GM18526 (cell line): ENCODE measurements at regions not wholly inside any gene's neighbourhood (a gene's known extent, or its start where the extent isn't known, plus 50 kb on each side); places are given as distances from the start of the nearest gene placed in this dataset.

Experiments
- POLR2A ChIP-seq: IDR thresholded peaks from 3 replicates; pipeline ENCODE4 v1.6.1; 2011; ENCODE audit not compliant: insufficient read length; ENCODE audit errors: extremely low read depth

GRCh38 chr11:128283451-128283850 is 303.9 kb downstream of the ETS1 start:
- TF ChIP-seq POLR2A: no peak

DNA sequence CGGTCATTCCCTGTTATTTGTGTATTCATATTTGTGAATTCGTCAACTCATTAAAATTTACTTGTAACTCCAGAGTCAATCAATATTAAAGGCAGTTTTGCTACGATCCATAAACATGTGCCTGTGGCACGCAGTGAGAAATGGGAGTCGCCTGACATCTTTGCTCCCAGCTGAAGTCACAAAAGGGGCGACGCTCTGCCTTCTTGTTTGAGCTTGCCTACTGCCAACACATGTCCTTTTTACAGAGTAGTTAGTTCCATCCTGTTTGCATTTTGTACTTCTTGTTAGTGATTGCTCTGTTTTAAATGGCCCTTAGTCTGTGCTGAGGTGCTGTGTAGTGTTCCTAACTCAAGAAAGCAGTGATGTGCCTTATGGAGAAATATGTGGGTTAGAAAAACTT is 305.3 kb downstream of the ETS1 start:
- no peak for TF ChIP-seq POLR2A

DNA sequence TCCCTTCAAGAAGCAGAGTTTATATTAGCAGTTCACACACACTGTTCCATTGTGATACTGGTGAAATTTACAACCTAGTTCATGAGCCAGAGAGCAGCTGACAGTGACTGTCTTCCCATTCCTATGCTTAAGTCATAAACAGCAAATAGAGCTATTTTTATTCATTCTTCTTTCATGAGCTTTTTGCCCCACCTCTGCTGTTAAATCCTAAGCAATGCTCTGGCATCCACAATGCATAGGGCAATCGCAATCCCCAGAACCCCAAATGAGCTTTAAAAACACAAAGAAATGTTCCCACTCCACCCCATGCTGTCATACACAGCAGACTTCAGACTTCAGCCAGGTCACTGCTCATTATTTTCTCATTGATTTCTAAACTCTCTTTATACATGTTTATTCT is 307.5 kb downstream of the ETS1 start:
- no peak for TF ChIP-seq POLR2A

DNA sequence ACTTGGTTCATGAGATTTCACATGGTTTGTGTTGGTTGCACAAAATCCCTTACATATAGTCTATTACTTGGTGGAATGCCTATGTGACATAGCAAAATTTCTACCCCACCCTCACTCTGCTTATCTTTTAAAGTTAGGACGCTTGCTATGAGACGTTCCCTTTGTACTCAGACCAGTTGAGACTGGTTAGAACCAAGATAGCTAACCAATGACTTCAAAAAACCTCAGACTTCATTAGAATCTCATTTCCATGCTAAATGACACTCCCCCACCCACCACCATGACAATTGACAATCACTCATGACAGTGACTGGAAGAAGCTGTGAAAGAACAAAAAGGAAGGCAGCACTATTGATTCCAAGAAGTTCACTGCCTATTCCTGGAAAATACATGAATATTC is 313.6 kb downstream of the ETS1 start:
- no peak for TF ChIP-seq POLR2A

DNA sequence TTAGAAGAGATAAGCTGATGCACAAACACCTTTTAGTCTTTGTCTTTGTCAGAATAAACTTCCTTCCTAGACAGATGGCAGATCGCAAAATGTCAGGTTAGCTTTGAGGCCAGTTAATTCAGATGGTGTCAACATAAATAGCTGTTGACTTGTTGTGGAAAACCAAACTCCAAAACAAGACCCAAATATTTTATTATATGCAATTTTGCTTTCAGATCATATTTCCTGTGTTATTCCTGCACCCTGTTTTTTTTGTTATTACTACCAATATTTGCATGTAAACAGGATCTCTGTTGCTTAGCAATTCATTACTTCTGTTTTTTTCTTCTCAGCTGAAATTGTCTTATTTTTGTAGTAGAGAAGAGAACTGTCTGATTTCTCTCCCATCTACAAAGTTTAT is 316.0 kb downstream of the ETS1 start:
- no peak for TF ChIP-seq POLR2A

GRCh38 chr11:128269466-128269865 is 317.9 kb downstream of the ETS1 start:
- no peak for TF ChIP-seq POLR2A

- no peak for TF ChIP-seq POLR2A
Observed at GRCh38 chr11:128266893-128267292, 320.5 kb downstream of the ETS1 start.

- TF ChIP-seq POLR2A: no peak
Observed at GRCh38 chr11:128262463-128263345, 324.7 kb downstream of the ETS1 start.

GRCh38 chr11:128261011-128261421 is 326.3 kb downstream of the ETS1 start:
- no peak for TF ChIP-seq POLR2A

DNA sequence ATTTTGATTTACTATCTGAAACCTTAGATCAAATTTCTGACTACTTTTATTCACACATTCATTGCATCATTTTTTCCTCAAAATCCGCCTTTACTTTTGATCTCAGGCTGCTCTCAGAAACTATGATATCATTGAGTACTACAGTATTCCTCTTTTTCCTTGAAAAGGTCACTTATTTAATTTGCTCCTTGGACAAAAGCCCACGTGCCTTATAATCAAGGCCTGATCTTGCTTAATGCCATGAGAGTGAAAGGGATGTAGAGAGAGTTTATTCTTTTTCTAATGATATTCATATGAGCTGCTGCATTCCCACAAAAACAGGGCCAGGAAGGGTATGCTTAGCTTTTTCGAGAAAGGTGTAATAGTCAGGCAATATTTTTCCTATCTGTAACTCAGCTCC is 327.0 kb downstream of the ETS1 start:
- TF ChIP-seq POLR2A: no peak

DNA sequence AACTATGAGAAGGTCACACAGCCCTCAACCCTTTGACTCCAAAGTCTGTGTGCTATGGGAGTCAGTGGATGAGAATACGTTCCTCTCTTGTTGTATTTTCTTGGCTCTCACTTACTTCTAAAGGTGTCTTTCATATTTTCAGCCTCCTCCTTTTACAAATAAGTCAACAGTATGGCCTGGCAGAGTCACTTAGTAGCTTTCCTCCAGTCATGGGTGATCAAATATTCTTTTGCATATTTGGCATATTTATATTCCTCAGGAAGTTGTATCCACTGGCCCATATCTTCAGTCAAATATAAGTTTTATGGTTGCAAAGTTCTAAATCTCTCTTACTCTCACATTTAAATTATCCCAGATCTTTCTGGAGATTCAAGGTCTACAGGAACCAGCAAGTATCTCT is 327.5 kb downstream of the ETS1 start:
- no peak for TF ChIP-seq POLR2A

- no peak for TF ChIP-seq POLR2A
Observed at GRCh38 chr11:128254941-128255340, 332.4 kb downstream of the ETS1 start.

- TF ChIP-seq POLR2A: no peak
Observed at GRCh38 chr11:128251140-128251539, 336.2 kb downstream of the ETS1 start.

GRCh38 chr11:128250482-128250881 is 336.9 kb downstream of the ETS1 start:
- TF ChIP-seq POLR2A: no peak

- no peak for TF ChIP-seq POLR2A
Observed at GRCh38 chr11:128246810-128247594, 340.4 kb downstream of the ETS1 start.

GRCh38 chr11:128246364-128246801 is 341.0 kb downstream of the ETS1 start:
- TF ChIP-seq POLR2A: no peak
